ENCODE measurements at regions not wholly inside any gene's neighbourhood (a gene's known extent, or its start where the extent isn't known, plus 50 kb on each side); places are given as distances from the start of the nearest gene placed in this dataset.
"Not testable (repeated sequence)": the region's sequence is repeated elsewhere in the genome, so short reads cannot be mapped to it uniquely, and the experiment has no call there.

DNA sequence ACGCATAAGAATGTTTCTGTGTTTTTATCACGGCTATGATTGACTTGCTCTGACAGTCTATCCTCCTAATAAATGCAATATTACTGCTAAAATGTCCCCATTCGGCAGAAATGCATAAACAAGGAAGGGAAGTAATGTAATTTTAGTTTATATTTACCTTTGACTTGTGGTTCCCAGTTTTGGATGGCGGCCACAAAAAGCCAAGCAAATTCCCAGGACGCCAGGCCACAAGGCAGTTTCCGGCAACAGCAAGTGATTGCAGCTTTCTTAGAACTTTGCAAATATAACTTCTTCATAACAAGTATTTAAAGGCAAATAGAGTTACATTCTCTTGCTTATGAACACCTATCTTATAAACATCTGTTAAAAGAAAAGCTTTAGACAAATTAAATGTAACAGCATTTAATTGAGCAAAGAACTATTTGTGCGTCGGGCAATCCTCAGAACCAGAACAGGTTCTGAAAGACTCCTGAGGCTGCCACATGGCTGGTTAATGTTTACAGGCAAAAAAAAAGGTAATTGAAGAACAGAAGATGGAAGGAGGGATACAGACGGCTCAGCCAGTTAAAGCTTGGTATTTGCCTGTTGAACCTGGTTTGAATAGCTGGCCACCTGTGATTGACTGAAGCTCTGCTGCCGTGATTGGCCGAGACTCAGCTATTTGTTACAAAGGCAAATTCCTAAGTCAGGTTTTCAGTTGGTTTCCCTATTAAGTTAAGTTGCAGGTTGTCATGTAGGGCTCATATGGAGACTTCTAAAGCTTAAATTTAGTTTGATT, 80.8 kb downstream of the C21orf91 start:
- DNase-seq (ENCODE audit: low spot score), result no peak

DNA sequence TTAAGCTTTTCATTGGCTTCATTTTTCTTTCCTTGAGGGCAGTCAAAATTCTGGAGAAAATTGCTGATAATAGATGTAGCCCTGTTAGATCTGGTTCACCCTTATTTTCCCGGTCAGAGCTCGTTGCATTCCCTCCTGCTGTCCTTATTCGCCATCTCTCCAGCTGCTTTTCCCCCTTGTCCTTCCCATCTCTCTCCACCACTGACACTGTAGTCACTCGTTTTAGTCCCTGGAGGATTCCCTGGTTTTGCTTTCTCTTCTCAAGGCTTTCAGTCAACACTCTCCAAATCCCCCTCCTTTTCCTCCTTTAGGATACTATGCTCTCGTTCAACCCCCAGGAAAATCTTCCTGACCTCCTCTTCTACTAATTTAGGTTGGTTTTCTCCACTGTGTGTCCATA, 83.1 kb downstream of the C21orf91 start:
- DNase-seq (ENCODE audit: low spot score), result no peak

DNA sequence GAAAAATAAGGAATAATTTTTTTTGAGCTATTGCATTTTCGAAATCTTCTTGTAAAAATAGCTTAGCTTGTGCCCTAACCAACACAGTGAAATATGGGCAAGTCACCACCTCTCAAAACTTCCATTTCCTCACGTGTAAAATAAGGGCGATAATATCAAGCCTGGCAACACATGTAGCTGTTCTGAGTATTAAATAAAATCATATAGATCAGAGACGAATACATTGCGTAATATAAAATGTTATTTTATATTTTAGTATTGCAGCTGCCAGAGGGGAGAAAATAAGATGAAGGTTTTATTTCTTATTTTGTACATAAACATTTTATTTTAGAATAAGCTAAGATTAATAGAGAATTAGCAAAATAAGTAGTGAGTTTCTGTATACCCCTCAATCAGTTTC, 85.9 kb downstream of the C21orf91 start:
- no peak for DNase-seq (ENCODE audit: low spot score)

DNA sequence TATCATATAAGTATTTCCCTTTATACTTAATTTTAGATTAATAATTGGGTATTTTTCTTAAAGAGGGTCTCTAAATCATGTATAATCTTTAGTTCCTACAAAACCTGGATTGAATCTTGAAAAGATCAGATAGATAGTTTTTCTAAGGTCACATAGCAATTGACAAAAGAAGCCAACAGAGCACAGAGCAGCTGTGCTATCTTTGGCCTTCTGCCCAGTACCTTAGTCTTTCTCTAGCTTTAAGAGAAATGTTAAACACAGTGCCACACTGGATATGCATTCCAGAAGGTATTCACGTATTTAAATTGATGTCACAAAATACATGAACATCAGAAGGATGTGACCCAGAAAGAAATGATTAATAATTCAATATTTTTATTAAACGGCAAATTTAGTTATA, 86.8 kb downstream of the C21orf91 start:
- no peak for DNase-seq (ENCODE audit: low spot score)

DNA sequence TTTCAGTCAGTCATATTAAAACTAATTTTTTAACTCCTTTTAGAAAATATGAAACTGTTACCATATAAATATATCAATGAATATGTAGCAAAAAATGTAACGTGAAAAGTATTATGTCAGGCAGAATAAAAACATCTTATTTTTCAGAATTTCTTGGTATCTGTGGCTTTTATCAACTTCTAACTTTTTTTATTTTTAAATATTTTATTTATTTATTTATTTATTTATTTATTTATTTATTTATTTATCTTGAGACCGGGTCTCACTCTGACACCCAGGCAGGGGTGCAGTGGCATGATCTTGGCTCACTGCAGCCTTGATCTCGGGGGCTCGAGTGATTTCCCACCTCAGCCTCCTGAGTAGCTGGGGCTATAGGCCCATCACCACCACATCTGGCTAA, 87.6 kb downstream of the C21orf91 start:
- no peak for DNase-seq (ENCODE audit: low spot score)

DNA sequence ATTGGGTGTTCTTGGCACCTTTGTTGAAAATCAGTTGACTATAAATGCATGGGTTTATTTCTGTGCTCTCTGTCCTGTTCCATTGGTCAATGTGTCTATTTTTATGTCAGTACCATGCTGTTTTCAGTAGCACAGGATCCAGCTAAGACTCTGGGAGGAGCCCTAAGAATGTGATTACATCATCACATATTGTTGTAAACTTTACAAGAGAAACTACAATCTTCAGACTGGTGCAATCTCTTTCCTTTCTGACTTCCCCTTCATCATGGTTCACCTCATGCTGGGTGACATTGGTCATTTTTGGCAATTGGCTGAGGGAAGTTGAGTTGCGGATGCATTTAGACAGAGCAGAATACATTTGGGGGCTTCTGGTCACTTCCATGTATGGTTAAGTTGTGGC, 88.4 kb downstream of the C21orf91 start:
- DNase-seq (ENCODE audit: low spot score), result no peak

DNA sequence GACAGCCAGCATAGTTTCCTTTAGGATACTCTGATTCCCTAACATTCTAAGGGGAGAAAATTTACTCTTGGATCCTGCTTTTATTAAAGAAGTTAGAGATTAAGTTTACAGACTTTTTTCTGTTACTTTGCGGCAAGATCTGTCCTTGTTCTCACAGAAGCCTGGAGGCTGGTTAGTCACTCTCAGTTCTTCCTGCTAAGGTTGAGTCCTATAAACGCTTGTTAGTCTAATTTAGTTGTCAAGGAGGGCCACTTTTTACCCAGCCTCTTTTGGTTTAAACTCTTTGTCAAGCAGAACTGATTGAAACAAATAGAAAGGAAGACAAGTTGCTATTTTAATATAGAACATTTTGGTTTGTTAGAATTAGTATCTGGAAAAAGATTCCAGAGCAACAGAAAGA, 89.7 kb downstream of the C21orf91 start:
- DNase-seq (ENCODE audit: low spot score), result no peak

DNA sequence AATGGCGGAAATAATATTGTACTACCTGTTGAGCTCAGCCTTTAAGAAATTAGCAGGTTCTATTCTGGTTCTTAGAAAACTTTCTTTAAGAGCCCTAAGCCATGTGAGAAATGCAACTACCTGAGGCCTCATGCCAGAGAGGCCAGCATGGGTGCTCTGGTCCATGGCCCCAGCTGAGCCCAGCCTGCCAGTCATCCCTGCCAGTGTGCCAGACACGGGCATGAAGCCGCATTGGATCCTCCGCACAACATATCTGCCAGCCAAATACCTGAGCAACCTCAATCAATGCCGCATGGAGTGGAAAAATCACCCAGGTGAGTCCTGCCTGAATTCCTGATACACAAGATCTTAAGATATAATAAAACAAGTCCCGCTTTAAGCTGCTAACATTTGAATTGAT, 91.8 kb downstream of the C21orf91 start:
- DNase-seq (ENCODE audit: low spot score), result no peak

DNA sequence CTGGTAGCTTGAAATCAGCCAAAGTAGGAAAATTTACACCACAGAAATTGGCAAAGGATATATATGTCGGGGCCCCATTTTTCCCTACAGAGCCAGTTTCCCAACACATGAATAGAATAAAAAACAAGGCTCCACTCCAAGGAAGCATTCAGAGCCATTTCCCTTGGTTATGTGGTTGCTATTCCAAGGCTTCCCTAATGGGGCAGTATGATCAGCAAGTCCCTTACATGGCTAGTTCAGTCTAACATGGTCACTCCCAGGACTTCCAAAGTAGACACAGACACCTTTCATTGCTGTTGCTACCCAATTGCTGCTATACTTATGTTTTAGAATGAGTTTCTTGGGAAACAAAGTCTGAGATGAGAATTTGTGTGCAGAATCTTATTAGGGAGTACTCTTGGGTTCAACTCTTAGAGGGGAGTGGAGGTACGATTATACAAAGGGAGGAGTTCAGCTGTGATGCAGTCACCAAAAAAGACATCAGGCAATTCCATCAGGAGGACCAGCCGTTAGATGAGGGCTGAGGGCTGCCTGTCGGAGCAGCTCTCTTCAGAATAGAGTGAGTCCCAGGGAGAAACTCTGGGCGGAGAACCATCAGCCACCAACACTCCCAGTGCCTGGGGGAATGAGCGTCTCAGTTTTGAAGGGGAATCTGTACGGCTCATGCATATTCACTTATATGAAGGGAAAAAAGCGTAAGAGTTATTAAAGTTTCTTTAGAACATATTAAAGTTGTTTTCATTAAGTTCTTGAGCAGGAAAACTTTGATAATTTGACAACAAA, 92.9 kb downstream of the C21orf91 start:
- DNase-seq (ENCODE audit: low spot score), result no peak

DNA sequence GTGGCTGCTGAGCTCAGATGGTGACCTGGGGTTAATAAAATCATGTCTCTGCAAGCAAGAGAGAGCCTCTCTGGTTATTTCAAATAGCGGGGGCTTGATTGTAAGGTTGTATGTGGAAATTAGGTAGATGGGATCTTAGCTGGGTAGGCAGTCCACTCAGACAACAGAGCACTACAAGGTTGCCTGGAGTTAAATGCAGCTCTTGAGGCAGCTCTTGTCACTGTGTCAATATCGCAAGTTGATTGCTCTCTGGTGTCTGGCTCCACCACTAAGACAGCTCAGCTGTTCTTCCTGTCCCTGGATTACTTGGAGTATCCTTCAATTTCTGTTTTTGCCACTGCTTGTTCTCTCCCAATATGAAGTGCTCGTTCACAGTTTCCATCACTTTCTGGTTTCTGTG, 93.8 kb downstream of the C21orf91 start:
- DNase-seq (ENCODE audit: low spot score), result no peak

DNA sequence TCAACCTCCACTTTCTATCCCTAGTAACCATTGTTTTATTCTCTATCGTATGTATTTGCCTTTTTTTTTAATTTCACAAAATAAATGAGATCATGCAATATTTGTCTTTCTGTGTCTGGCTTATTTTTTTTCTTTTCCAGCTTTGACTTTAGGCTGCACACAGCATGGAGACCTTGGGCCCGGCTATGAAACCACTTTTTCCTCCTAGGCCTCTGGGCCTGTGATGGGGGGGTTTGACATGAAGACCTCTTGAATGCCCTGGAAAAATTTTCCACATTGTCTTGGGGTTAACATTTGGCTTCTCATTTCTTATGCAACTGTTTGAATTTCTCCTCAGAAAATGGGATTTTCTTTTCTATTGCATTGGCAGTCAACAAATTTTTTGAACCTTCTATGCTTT, 100.2 kb upstream of the BTG3 start:
- DNase-seq (ENCODE audit: low spot score), result no peak

DNA sequence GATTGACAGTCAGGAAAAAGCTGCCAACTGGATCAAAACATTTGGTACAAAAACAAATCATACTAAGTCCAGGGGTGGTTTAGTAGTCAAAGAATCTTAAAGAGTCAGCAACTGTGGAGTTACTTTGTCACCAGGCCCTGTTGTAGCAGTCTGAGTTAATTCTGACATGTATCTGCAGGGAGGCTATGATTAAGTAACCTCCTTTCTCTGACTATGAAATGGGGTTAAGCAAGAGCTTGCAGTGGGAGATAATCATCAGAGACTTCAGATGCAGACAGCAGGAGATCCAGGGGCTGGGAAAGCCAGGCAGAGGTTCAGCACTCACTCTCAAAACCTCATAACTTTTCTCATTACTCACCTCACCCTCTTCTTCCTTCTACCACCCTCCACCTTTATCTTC, 99.2 kb upstream of the BTG3 start:
- no peak for DNase-seq (ENCODE audit: low spot score)

DNA sequence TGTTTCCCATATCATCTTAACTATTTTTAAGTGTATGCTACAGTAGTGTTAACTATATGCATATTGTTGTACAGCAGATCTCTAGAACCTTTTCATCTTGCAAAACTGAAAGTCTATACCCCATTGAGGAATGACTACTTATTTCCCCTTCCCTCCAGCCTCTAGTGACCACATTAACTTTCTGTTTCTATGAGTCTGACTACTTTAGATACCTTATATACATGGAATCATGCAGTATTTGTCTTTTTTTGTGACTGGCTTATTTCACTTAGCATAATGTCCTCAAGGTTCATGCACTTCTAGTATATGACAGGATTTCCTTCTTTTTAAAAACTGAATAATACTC, 96.5 kb upstream of the BTG3 start:
- no peak for DNase-seq (ENCODE audit: low spot score)

DNA sequence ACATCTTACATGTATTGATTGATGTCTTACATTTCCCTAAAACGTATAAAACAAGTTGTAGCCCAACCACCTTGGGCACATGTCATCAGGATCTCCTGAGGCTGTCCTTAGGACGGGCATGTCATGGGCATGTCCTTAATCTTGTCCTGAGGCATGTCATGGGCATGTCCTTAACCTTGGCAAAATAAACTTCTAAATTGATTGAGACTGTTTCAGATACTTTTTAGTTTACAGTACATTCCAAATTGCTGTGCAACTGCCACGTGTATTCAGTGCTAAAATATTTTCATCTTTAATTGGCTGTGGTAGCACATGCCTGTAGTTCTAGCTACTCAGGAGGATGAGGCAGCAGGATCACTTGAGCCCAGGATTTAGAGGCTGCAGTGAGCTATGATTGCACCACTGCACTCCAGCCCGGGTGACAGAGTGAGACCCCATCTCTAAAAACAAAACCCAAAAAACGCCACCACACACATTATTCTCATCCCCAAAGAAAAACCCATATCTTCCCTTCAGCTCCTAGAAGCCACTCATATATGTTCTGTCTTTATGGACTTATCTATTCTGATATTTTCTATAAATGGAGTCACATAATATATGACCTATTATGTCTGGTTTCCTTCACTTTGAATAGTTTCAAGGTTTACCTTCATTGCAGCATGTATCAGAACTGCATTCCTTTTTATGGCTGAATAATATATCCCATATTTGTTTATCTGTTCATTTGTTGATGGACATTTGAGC, 96.0 kb upstream of the BTG3 start:
- DNase-seq (ENCODE audit: low spot score), result no peak

DNA sequence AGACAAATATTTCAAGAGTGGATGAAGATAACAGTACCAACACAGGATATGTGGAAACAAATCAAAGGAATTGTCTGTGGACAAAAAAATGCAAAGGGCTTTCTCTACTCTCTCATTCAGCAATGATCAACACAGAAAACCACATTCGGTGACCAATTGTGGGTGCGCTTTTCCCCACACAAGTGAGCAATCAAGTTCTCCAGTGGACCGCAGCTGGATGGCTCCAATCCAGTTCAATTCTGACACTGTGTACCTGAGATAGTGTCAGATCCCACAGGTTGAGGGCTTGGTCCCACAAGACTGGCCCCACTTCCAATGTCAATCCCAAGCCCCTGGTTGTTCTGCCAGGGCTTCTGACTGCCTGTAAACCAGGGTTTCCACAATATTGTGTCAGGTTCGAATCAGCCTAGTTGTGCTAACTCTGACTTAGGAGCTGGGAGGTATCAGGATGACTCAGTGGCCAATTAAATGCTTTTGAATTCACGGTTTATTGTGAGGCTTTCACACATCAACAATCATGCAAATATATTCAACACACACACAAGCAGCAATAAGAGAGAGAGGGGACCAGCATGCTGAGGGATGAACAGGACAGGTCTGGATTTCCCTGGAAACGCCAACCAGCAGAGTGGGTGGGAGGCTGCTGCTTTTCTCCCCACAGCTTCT, 87.0 kb upstream of the BTG3 start:
- DNase-seq (ENCODE audit: low spot score), result no peak

DNA sequence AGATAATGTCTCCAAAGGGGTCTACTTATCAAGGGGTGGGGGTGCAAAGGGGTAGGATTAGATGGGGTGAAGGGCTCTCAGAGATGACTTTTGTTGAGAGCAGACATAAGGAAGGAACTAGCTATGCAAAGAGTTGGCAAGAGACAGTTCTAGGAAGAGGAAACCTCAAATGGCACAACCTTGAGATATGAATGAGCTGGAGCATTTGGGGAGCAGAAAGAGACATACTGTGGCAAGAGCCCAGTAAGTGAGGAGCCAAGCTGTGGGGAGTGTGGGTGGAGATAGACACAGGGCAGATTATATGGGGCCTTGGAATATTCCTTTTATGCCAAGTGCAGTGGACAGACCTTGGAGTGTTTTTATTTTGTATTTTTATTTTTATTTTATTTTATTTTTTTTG, 84.8 kb upstream of the BTG3 start:
- DNase-seq (ENCODE audit: low spot score), result no peak

DNA sequence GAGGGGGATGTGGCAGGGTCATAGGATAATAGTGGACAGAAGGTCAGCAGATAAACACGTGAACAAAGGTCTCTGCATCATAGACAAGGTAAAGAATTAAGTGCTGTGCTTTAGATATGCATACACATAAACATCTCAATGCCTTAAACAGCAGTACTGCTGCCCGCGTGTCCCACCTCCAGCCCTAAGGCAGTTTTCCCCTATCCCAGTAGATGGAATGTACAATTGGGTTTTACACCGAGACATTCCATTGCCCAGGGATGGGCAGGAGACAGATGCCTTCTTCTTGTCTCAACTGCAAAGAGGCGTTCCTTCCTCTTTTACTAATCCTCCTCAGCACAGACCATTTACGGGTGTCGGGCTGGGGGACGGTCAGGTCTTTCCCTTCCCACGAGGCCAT, 81.7 kb upstream of the BTG3 start:
- DNase-seq (ENCODE audit: low spot score), result not testable (repeated sequence)

DNA sequence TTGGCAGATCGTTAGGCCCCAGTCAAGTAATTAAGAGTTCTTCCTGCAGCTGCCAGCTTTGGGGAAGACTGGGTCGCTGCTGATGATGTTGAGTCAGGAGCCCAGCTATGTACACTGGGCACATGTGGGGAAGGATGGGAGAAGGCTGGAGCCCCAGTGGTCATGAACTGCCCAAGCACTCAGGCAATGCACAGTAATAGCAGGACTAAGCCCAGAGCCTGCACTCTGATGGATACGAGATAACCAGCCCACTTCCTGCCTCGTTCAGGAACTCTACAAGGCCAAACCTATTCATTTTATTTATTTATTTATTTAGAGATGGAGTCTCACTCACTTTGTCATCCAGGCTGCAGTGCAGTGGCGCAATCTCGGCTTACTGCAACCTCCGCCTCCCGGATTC, 81.1 kb upstream of the BTG3 start:
- DNase-seq (ENCODE audit: low spot score), result no peak

DNA sequence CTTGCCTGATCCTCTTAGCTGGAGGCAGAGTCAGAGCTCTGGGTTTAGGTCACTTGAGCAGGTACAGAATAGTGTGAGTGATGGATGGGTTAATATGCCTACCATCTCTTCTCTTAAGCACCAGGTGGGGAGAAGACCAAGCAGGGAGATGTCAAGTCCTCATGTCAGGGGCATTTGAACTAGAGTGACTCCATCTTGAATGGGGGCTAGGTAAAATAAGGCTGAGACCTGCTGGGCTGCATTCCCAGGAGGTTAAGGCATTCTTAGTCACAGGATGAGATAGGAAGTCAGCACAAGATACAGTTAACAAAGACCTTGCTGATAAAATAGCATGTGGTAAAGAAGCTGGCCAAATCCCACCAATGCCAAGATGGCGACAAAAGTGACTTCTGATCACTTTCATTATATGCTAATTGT, 77.4 kb upstream of the BTG3 start:
- no peak for DNase-seq (ENCODE audit: low spot score)

DNA sequence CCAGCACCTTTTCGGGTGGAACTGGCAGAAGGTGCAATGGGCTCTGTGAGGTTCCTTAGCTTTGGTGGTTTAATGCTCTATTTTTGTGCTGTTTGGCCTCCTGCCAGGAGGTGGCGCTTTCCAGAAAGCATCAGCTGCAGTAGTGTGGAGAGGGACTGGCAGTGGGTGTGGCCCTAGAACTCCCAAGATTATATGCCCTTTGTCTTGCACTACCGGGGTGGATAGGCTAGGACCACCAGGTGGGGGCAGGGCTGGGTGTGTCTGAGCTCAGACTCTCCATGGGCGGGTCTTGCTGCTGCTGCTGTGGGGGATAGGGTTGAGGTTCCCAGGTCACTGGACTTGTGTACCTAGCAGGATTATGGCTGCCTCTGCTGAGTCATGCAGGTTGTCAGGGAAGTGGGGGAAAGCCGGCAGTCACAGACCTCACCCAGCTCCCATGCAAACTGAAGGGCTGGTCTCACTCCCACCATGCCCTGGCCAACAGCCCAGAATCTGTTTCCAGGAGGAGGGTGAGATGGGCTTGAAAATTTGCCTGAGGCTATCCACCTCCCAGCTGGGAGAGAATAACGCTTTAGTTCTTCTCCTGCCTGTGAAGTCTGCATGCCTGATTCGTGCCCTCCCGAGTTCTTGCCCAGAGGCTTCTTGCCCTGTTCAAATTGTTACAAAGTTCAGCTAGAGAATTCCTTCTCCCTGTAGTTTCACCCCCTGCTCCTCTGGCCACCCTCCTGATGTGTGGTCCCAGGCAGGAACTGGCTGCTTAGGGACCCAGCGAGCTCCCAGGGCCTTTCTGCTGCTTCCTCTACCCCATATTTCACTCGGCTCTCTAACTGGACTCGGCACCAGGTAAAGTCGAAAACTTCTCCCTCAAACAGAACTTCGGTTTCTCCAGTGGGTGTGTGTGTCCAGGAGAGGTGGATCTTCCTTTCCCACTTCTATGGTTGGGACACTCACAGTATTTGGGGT, 76.5 kb upstream of the BTG3 start:
- DNase-seq (ENCODE audit: low spot score), result no peak

DNA sequence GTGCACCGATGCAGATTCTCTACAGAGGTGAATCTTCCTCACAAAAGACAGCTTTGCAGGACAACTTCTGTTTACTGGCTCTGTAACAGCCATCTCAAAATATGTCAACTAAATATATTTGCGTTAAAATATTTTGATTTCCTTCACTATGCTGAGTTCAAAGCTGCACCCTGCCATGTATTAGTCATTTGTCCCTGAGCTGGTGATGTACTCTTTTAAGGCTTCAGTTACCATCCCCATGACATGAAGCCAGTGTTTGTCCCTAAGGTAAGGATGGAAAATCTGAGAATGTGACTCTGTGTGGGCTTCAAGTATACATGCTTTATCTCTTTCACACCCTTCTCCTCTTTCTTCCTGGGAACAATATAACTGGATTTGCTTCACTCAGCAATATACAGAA, 70.2 kb upstream of the BTG3 start:
- DNase-seq (ENCODE audit: low spot score), result no peak
